ENCODE measurements at regions not wholly inside any gene's neighbourhood (a gene's known extent, or its start where the extent isn't known, plus 50 kb on each side); places are given as distances from the start of the nearest gene placed in this dataset.

GRCh38 chr13:29994911-29995595, 144.6 kb upstream of the UBL3 start:
- Mint-ChIP-seq H3K4me1 (peaks cover 10% of the 10 kb centered on the region), H3K27me3 (ENCODE audit: insufficient read depth, low read depth, poor library complexity) (peaks cover 7% of the 10 kb centered on the region), H3K9me3 (no peaks in the 10 kb centered on the region; the same call in 2 of the 3 replicates), H3K27ac (no peak overlapping the region; the same call in 1 of the 2 replicates), H3K4me3 (no peak overlapping the region), H3K36me3 (ENCODE audit: low read depth) (no peaks in the 10 kb centered on the region)
- no peaks in the 10 kb centered on the region; the same call in 1 of the 2 replicates for H3K36me3 ChIP-seq (ENCODE audit: insufficient read depth)
- no peak overlapping the region for H3K4me3 ChIP-seq
- H3K4me2 ChIP-seq = no peak overlapping the region
- no peak overlapping the region for H3K27ac ChIP-seq (ENCODE audit: low read depth)
- no peaks in the 10 kb centered on the region; the same call in 1 of the 2 replicates for H3K9me2 ChIP-seq (ENCODE audit: insufficient read depth)
- no peaks in the 10 kb centered on the region for H3K27me3 ChIP-seq (ENCODE audit: insufficient read depth)
- no peak for TF ChIP-seq JUNB (IDR thresholded peaks at IDR 0.05; ENCODE audit: unreplicated experiment)
- no peak for TF ChIP-seq EZH2phosphoT487 (IDR thresholded peaks at IDR 0.05; ENCODE audit: unreplicated experiment)
- TF ChIP-seq STAT1 (IDR thresholded peaks at IDR 0.05; ENCODE audit: unreplicated experiment) = no peak
- no peak for TF ChIP-seq POLR2AphosphoS5 (IDR thresholded peaks at IDR 0.05; ENCODE audit: low read depth)
- TF ChIP-seq NANOG (IDR thresholded peaks at IDR 0.05; ENCODE audit: borderline replicate concordance) = no peak
- TF ChIP-seq ETS1 (IDR thresholded peaks at IDR 0.05) = no peak
- no peak for TF ChIP-seq ZNF331 (CRISPR knock-in tag; IDR thresholded peaks at IDR 0.05; ENCODE audit: low read depth)
- TF ChIP-seq ZNF462 (CRISPR knock-in tag; IDR thresholded peaks at IDR 0.05) = no peak
- TF ChIP-seq REST (IDR thresholded peaks at IDR 0.05; ENCODE audit: unreplicated experiment) = no peak
- no peak for TF ChIP-seq CTCF (conservative IDR thresholded peaks at IDR 0.05; ENCODE audit: low read depth in 2 of 2)
- TF ChIP-seq ZNF114 (CRISPR knock-in tag; IDR thresholded peaks at IDR 0.05) = no peak
- TF ChIP-seq EZH2 (IDR thresholded peaks at IDR 0.05; ENCODE audit: low read depth, unreplicated experiment) = no peak
- no peak for TF ChIP-seq CREB1 (CRISPR knock-in tag; IDR thresholded peaks at IDR 0.05; ENCODE audit: low read depth)
- no peaks in the 10 kb centered on the region for H3K79me2 ChIP-seq (replicated peaks; ENCODE audit: insufficient read depth)
- no peaks in the 10 kb centered on the region for H3F3A ChIP-seq (replicated peaks; ENCODE audit: low read depth)
- no peaks in the 10 kb centered on the region for H4K20me1 ChIP-seq (replicated peaks; ENCODE audit: insufficient read depth)
- DNase-seq (ENCODE audit: low spot score) (no peak), ATAC-seq (peak; percentile 27; the same call in 1 of the 3 replicates)
- H2AFZ ChIP-seq = peak overlapping the region; percentile 40; the same call in 1 of the 2 replicates
- no peaks in the 10 kb centered on the region for H3K4me1 ChIP-seq (ENCODE audit: insufficient read depth)

All from GM23338 (cell line).